SK-N-SH (cell line): ENCODE measurements at regions not wholly inside any gene's neighbourhood (a gene's known extent, or its start where the extent isn't known, plus 50 kb on each side); places are given as distances from the start of the nearest gene placed in this dataset.
A peak's percentile ranks its signal among the peaks of the same experiment; 100 is the strongest.

Experiments
- CTCF ChIP-seq: fragments of 200-600 bp; sonication (generic); IDR thresholded peaks from 2 replicates; pipeline ENCODE4 v1.6.1; 2017; ENCODE audit warnings: antibody characterized with exemption, mild to moderate bottlenecking, moderate library complexity
- JUND ChIP-seq: IDR thresholded peaks from 2 replicates; pipeline ENCODE4 v1.4.0; 2012
- MXI1 ChIP-seq: IDR thresholded peaks from 2 replicates; pipeline ENCODE4 v1.6.1; 2012; ENCODE audit warnings: mild to moderate bottlenecking, low read depth, low read length, improper control_type of control experiment
- RCOR1 ChIP-seq: fragments of 150-350 bp; IDR thresholded peaks from 2 replicates; pipeline ENCODE4 v1.6.1; 2017; ENCODE audit warnings: antibody characterized with exemption, low read length
- TAF1 ChIP-seq: IDR thresholded peaks from 2 replicates; pipeline ENCODE4 v1.6.1; 2012; ENCODE audit warnings: low read depth, mild to moderate bottlenecking, low read length, moderate library complexity, borderline replicate concordance
- YY1 ChIP-seq: IDR thresholded peaks from 2 replicates; pipeline ENCODE4 v1.4.0; 2012; ENCODE audit warnings: low read depth, mild to moderate bottlenecking

DNA sequence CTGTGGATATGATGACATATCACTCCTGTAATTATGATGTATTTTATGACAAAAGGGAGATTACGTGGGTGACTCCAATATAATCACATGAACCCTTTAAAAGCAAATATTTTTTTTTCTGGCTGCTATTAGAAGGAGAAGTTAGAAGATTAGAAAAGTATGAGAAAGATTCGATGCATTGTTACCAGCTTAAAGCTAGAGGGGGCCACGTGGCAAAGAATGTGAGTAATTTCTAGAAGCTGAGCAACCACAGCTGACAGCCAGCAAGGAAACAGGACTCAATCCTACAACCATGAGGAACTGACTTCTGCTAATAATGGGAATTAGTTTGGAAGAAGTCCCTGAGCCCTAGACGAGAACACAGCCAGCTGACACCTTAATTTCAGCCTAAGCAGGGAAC is 56.3 kb upstream of the C1orf87 start:
- TF ChIP-seq CTCF (peak; percentile 43), TAF1 (no peak), YY1 (no peak), JUND (no peak), MXI1 (no peak), RCOR1 (no peak)
